ENCODE measurements at regions not wholly inside any gene's neighbourhood (a gene's known extent, or its start where the extent isn't known, plus 50 kb on each side); places are given as distances from the start of the nearest gene placed in this dataset.

DNA sequence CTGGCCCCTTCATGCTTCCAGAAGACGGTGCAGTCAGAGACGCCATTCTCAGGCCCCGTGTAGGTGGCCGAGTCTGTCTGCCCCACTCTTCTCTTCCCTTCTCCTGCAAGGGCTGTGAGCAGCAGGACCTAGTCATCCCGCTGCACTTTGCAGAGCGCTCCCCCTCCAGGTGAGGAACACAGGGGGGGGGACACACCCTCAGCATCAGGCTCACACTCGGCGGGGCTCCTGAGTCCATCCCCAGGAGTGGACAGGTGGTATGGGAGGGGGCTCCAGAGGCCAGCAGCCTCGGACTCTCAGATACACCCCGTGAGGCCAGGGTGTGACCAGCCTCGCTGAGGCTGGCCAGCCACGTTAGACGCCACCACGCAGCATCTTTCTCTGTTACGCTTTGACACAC, 460.5 kb upstream of the MYT1L start:
- TF ChIP-seq, protein P1, sequence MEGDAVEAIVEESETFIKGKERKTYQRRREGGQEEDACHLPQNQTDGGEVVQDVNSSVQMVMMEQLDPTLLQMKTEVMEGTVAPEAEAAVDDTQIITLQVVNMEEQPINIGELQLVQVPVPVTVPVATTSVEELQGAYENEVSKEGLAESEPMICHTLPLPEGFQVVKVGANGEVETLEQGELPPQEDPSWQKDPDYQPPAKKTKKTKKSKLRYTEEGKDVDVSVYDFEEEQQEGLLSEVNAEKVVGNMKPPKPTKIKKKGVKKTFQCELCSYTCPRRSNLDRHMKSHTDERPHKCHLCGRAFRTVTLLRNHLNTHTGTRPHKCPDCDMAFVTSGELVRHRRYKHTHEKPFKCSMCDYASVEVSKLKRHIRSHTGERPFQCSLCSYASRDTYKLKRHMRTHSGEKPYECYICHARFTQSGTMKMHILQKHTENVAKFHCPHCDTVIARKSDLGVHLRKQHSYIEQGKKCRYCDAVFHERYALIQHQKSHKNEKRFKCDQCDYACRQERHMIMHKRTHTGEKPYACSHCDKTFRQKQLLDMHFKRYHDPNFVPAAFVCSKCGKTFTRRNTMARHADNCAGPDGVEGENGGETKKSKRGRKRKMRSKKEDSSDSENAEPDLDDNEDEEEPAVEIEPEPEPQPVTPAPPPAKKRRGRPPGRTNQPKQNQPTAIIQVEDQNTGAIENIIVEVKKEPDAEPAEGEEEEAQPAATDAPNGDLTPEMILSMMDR (IDR thresholded peaks at IDR 0.05 in 8 of 11, conservative IDR thresholded peaks at IDR 0.05 in 3 of 11) = no peak
- no peak for TF ChIP-seq POLR2A (IDR thresholded peaks at IDR 0.05)

Data from spleen (tissue), 7 donors.